ENCODE measurements at regions not wholly inside any gene's neighbourhood (a gene's known extent, or its start where the extent isn't known, plus 50 kb on each side); places are given as distances from the start of the nearest gene placed in this dataset.

- no peak overlapping the region for H2AFZ ChIP-seq (ENCODE audit: low read length)
- TF ChIP-seq CTCF (conservative IDR thresholded peaks at IDR 0.05 in 1 of 2, IDR thresholded peaks at IDR 0.05 in 1 of 2; ENCODE audit: low read depth in 1 of 2, low read length in 2 of 2) (no peak), EZH2 (IDR thresholded peaks at IDR 0.05; ENCODE audit: low read length, missing control alignments) (no peak)
- H4K20me1 ChIP-seq (ENCODE audit: control insufficient read depth, extremely low read depth, insufficient read depth, low read length) = no peaks in the 10 kb centered on the region
- no peaks in the 10 kb centered on the region for H3K79me2 ChIP-seq (ENCODE audit: control insufficient read depth, insufficient read depth, low read length)
- no peak overlapping the region for H3K4me3 ChIP-seq (replicated peaks in 1 of 4; ENCODE audit: control extremely low read depth in 1 of 4, insufficient read depth in 1 of 4, low read depth in 3 of 4, low read length in 4 of 4)
- no peak overlapping the region for H3K9ac ChIP-seq (ENCODE audit: insufficient read depth, low read length)
- H3K4me1 ChIP-seq (ENCODE audit: control insufficient read depth, extremely low read depth, insufficient read depth, low read length) = no peaks in the 10 kb centered on the region
- no peaks in the 10 kb centered on the region for H3K27me3 ChIP-seq (ENCODE audit: control insufficient read depth, insufficient read depth, low read length)
- no peaks in the 10 kb centered on the region for H3K36me3 ChIP-seq (ENCODE audit: control insufficient read depth, insufficient read depth, low read length)
- peak in 1 of 2 donors; percentile 97 for DNase-seq (ENCODE audit: low read depth in 2 of 2)
- H3K4me2 ChIP-seq (ENCODE audit: extremely low read depth, insufficient read depth, low read length) = no peak overlapping the region
- H3K9me3 ChIP-seq (ENCODE audit: control insufficient read depth, insufficient read depth, low read depth, low read length) = no peaks in the 10 kb centered on the region
- H3K27ac ChIP-seq (ENCODE audit: insufficient read depth, low read length) = no peak overlapping the region
Observed at GRCh38 chr3:87410110-87410509, 133.7 kb upstream of the POU1F1 start.

- H3K4me1 ChIP-seq (ENCODE audit: control insufficient read depth, extremely low read depth, insufficient read depth, low read length) = no peaks in the 10 kb centered on the region
- H3K9ac ChIP-seq (ENCODE audit: insufficient read depth, low read length) = no peak overlapping the region
- H3K9me3 ChIP-seq (ENCODE audit: control insufficient read depth, insufficient read depth, low read depth, low read length) = no peaks in the 10 kb centered on the region
- no peak overlapping the region for H3K4me2 ChIP-seq (ENCODE audit: extremely low read depth, insufficient read depth, low read length)
- H3K79me2 ChIP-seq (ENCODE audit: control insufficient read depth, insufficient read depth, low read length) = no peaks in the 10 kb centered on the region
- no peak for DNase-seq (ENCODE audit: low read depth in 2 of 2)
- no peak overlapping the region for H3K4me3 ChIP-seq (replicated peaks in 1 of 4; ENCODE audit: control extremely low read depth in 1 of 4, insufficient read depth in 1 of 4, low read depth in 3 of 4, low read length in 4 of 4)
- no peak overlapping the region for H2AFZ ChIP-seq (ENCODE audit: low read length)
- no peak for TF ChIP-seq CTCF (conservative IDR thresholded peaks at IDR 0.05 in 1 of 2, IDR thresholded peaks at IDR 0.05 in 1 of 2; ENCODE audit: low read depth in 1 of 2, low read length in 2 of 2)
- TF ChIP-seq EZH2 (IDR thresholded peaks at IDR 0.05; ENCODE audit: low read length, missing control alignments) = no peak
- H3K27ac ChIP-seq (ENCODE audit: insufficient read depth, low read length) = no peak overlapping the region
- H4K20me1 ChIP-seq (ENCODE audit: control insufficient read depth, extremely low read depth, insufficient read depth, low read length) = no peaks in the 10 kb centered on the region
- no peaks in the 10 kb centered on the region for H3K36me3 ChIP-seq (ENCODE audit: control insufficient read depth, insufficient read depth, low read length)
- no peaks in the 10 kb centered on the region for H3K27me3 ChIP-seq (ENCODE audit: control insufficient read depth, insufficient read depth, low read length)
Observed at GRCh38 chr3:87398168-87398801, 121.9 kb upstream of the POU1F1 start.

- peak in 1 of 2 donors; percentile 69 for DNase-seq (ENCODE audit: low read depth in 2 of 2)
- Histone ChIP-seq H2AFZ (ENCODE audit: low read length) (no peak overlapping the region), H3K4me3 (replicated peaks in 1 of 4; ENCODE audit: control extremely low read depth in 1 of 4, insufficient read depth in 1 of 4, low read depth in 3 of 4, low read length in 4 of 4) (no peak overlapping the region), H3K79me2 (ENCODE audit: control insufficient read depth, insufficient read depth, low read length) (no peaks in the 10 kb centered on the region), H3K4me1 (ENCODE audit: control insufficient read depth, extremely low read depth, insufficient read depth, low read length) (no peaks in the 10 kb centered on the region), H3K4me2 (ENCODE audit: extremely low read depth, insufficient read depth, low read length) (no peak overlapping the region), H3K27me3 (ENCODE audit: control insufficient read depth, insufficient read depth, low read length) (no peaks in the 10 kb centered on the region), H3K9me3 (ENCODE audit: control insufficient read depth, insufficient read depth, low read depth, low read length) (no peaks in the 10 kb centered on the region), H3K36me3 (ENCODE audit: control insufficient read depth, insufficient read depth, low read length) (no peaks in the 10 kb centered on the region), H3K9ac (ENCODE audit: insufficient read depth, low read length) (no peak overlapping the region), H3K27ac (ENCODE audit: insufficient read depth, low read length) (no peak overlapping the region), H4K20me1 (ENCODE audit: control insufficient read depth, extremely low read depth, insufficient read depth, low read length) (no peaks in the 10 kb centered on the region)
- TF ChIP-seq CTCF (conservative IDR thresholded peaks at IDR 0.05 in 1 of 2, IDR thresholded peaks at IDR 0.05 in 1 of 2; ENCODE audit: low read depth in 1 of 2, low read length in 2 of 2) (no peak), EZH2 (IDR thresholded peaks at IDR 0.05; ENCODE audit: low read length, missing control alignments) (no peak)
Observed at GRCh38 chr3:87397211-87397610, 120.8 kb upstream of the POU1F1 start.

Data from fibroblast of lung (primary cell).